ENCODE measurements at regions not wholly inside any gene's neighbourhood (a gene's known extent, or its start where the extent isn't known, plus 50 kb on each side); places are given as distances from the start of the nearest gene placed in this dataset.

DNA sequence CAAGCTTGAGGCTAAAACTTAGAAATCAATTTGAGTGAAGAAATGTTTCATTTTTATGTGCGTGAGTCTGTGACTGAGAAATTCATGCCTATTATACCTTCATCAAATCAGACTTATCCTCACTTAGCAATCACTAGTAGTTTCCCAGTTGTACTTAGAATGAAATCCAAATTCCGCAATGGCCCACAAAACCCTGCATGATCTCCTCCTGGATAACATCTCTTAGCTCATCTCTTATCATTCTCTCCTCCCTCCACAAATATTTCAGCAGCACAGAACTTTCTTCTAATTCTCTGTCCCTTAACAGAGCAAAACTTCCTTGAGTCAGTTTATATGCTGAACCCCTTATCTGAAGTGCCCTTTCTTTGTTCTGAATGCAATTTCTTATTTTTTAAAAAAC lies 198.8 kb upstream of the TGFBR2 start:
- H3K36me3 ChIP-seq = no peaks in the 10 kb centered on the region
- no peaks in the 10 kb centered on the region for H3K9me3 ChIP-seq
- ATAC-seq (no peak), DNase-seq (no peak)
- no peaks in the 10 kb centered on the region for H3K27me3 ChIP-seq
- no peak for TF ChIP-seq CTCF (IDR thresholded peaks at IDR 0.05)
- no peak for TF ChIP-seq POLR2A (IDR thresholded peaks at IDR 0.05)
- 95% methylated on average over 2 of the region's 2 CpGs for WGBS (ENCODE audit: insufficient coverage, low coverage, low lambda C conversion rate, missing lambda C conversion rate)
- intact Hi-C loops (cut with DNase I) = no loop called here
- no peak overlapping the region for H3K27ac ChIP-seq
- H3K4me3 ChIP-seq = no peak overlapping the region
- no peaks in the 10 kb centered on the region for H3K4me1 ChIP-seq

- no peaks in the 10 kb centered on the region for H3K4me1 ChIP-seq
- H3K4me3 ChIP-seq = no peak overlapping the region
- H3K27ac ChIP-seq = no peak overlapping the region
- TF ChIP-seq POLR2A (IDR thresholded peaks at IDR 0.05) (no peak), CTCF (IDR thresholded peaks at IDR 0.05) (peak in 1 of 4 donors; percentile 18)
- intact Hi-C loops (cut with DNase I) = no loop called here
- no peaks in the 10 kb centered on the region for H3K27me3 ChIP-seq
- no peak for DNase-seq
- no peaks in the 10 kb centered on the region for H3K9me3 ChIP-seq
- peak in 1 of 4 donors; percentile 64 for ATAC-seq
- no peaks in the 10 kb centered on the region for H3K36me3 ChIP-seq
- WGBS (ENCODE audit: insufficient coverage, low coverage, low lambda C conversion rate, missing lambda C conversion rate) = 58% methylated on average over 2 of the region's 2 CpGs
These were observed 198.3 kb upstream of the TGFBR2 start for GRCh38 chr3:30408105-30408557.

DNA sequence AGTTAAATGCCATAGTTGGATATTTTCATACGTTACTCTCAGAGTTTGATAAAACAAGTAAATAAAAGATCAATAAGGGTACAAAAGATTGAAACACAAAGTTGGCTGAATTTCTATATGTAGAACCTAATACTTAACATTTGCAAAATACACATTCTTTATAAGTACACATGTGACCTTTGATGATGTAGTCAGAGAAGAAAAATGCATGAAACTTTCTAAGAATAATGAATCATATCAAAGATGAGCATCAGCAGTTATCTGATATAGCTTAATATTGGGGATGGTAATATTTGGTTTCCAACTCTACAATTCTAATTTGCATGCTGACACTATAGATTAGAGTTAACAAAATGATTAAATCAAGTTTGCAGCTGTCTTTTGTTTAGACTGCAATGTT lies 188.0 kb upstream of the TGFBR2 start:
- 31% methylated on average over 1 of the region's 1 CpG for WGBS (ENCODE audit: insufficient coverage, low coverage, low lambda C conversion rate, missing lambda C conversion rate)
- H3K36me3 ChIP-seq = no peaks in the 10 kb centered on the region
- no peak overlapping the region for H3K27ac ChIP-seq
- ATAC-seq (no peak), DNase-seq (no peak)
- H3K4me3 ChIP-seq = no peak overlapping the region
- no peaks in the 10 kb centered on the region for H3K9me3 ChIP-seq
- intact Hi-C loops (cut with DNase I) = no loop called here
- TF ChIP-seq POLR2A (IDR thresholded peaks at IDR 0.05) (no peak), CTCF (IDR thresholded peaks at IDR 0.05) (no peak)
- no peaks in the 10 kb centered on the region for H3K4me1 ChIP-seq
- H3K27me3 ChIP-seq = no peaks in the 10 kb centered on the region

- no peak overlapping the region for H3K27ac ChIP-seq
- no peaks in the 10 kb centered on the region for H3K9me3 ChIP-seq
- DNase-seq = no peak
- H3K4me1 ChIP-seq = no peaks in the 10 kb centered on the region
- no peak overlapping the region for H3K4me3 ChIP-seq
- H3K27me3 ChIP-seq = no peaks in the 10 kb centered on the region
- 65% methylated on average over 2 of the region's 2 CpGs for WGBS (ENCODE audit: insufficient coverage, low coverage, low lambda C conversion rate, missing lambda C conversion rate)
- TF ChIP-seq POLR2A (IDR thresholded peaks at IDR 0.05) (no peak), CTCF (IDR thresholded peaks at IDR 0.05) (no peak)
- peak in 1 of 4 donors; percentile 34 for ATAC-seq
- intact Hi-C loops (cut with DNase I) = no loop called here
- H3K36me3 ChIP-seq = no peaks in the 10 kb centered on the region
These were observed 185.1 kb upstream of the TGFBR2 start for GRCh38 chr3:30421266-30421665.
